ENCODE measurements at regions not wholly inside any gene's neighbourhood (a gene's known extent, or its start where the extent isn't known, plus 50 kb on each side); places are given as distances from the start of the nearest gene placed in this dataset.

GRCh38 chr14:37968664-37969240 lies 239.0 kb upstream of the SSTR1 start:
- H3K9me3 ChIP-seq (ENCODE audit: control insufficient read depth, insufficient read depth, low read depth, low read length): no peaks in the 10 kb centered on the region
- no peak overlapping the region for H3K4me3 ChIP-seq (ENCODE audit: low read depth, low read length)
- ChIA-PET POLR2A (interaction anchor here (0.7 kb wide), 1 partner anchor 570 kb away, joined by 3 read pairs; no protein-coding TSS in a partner anchor), CTCF (interaction anchor here (0.7 kb wide), 2 partner anchors 94 to 170 kb away, joined by 3 to 5 read pairs; no protein-coding TSS in a partner anchor)
- no peak overlapping the region for H3K27ac ChIP-seq (ENCODE audit: extremely low read depth, low read depth, low read length)
- H3K4me1 ChIP-seq (ENCODE audit: control insufficient read depth, insufficient read depth, low read length): no peaks in the 10 kb centered on the region
- H3K36me3 ChIP-seq (ENCODE audit: control insufficient read depth in 2 of 2, insufficient read depth in 1 of 2, low read length in 2 of 2): no peaks in the 10 kb centered on the region
- TF ChIP-seq ZNF133 (tag by site-specific recombination; IDR thresholded peaks at IDR 0.05): no peak
- TF ChIP-seq GLI2 (tag by site-specific recombination; IDR thresholded peaks at IDR 0.05; ENCODE audit: borderline replicate concordance, low read depth): no peak
- TF ChIP-seq ZXDB (tag by site-specific recombination; IDR thresholded peaks at IDR 0.05): no peak

- POLR2A ChIA-PET: interaction anchor here (0.7 kb wide), 1 partner anchor 570 kb away, joined by 3 read pairs; no protein-coding TSS in a partner anchor
- H3K36me3 ChIP-seq (ENCODE audit: control insufficient read depth in 2 of 2, insufficient read depth in 1 of 2, low read length in 2 of 2): no peaks in the 10 kb centered on the region
- CTCF ChIA-PET: interaction anchor here (0.7 kb wide), 2 partner anchors 95 to 169 kb away, joined by 3 to 5 read pairs; no protein-coding TSS in a partner anchor
These were observed 238.2 kb upstream of the SSTR1 start for GRCh38 chr14:37969511-37969979.

More at GRCh38 chr14:37969511-37969979, 238.2 kb upstream of the SSTR1 start:
- Histone ChIP-seq H3K27ac (ENCODE audit: extremely low read depth, low read depth, low read length) (no peak overlapping the region), H3K4me3 (ENCODE audit: low read depth, low read length) (no peak overlapping the region), H3K4me1 (ENCODE audit: control insufficient read depth, insufficient read depth, low read length) (no peaks in the 10 kb centered on the region), H3K9me3 (ENCODE audit: control insufficient read depth, insufficient read depth, low read depth, low read length) (no peaks in the 10 kb centered on the region)
- no peak for TF ChIP-seq PRDM2 (tag by site-specific recombination; IDR thresholded peaks at IDR 0.05; ENCODE audit: borderline replicate concordance)
- no peak for TF ChIP-seq MYNN (tag by site-specific recombination; IDR thresholded peaks at IDR 0.05; ENCODE audit: borderline replicate concordance)
- TF ChIP-seq ZNF654 (tag by site-specific recombination; IDR thresholded peaks at IDR 0.05; ENCODE audit: low read depth): no peak
- TF ChIP-seq, protein P1, sequence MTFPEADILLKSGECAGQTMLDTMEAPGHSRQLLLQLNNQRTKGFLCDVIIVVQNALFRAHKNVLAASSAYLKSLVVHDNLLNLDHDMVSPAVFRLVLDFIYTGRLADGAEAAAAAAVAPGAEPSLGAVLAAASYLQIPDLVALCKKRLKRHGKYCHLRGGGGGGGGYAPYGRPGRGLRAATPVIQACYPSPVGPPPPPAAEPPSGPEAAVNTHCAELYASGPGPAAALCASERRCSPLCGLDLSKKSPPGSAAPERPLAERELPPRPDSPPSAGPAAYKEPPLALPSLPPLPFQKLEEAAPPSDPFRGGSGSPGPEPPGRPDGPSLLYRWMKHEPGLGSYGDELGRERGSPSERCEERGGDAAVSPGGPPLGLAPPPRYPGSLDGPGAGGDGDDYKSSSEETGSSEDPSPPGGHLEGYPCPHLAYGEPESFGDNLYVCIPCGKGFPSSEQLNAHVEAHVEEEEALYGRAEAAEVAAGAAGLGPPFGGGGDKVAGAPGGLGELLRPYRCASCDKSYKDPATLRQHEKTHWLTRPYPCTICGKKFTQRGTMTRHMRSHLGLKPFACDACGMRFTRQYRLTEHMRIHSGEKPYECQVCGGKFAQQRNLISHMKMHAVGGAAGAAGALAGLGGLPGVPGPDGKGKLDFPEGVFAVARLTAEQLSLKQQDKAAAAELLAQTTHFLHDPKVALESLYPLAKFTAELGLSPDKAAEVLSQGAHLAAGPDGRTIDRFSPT (tag by site-specific recombination; IDR thresholded peaks at IDR 0.05): no peak
- 0 out of 2 replicates have a peak, but pooled peaks have one; percentile 14 for TF ChIP-seq SCRT2 (tag by site-specific recombination; IDR thresholded peaks at IDR 0.05)
- TF ChIP-seq GLI4 (tag by site-specific recombination; IDR thresholded peaks at IDR 0.05): no peak
- TF ChIP-seq ZNF777 (tag by site-specific recombination; IDR thresholded peaks at IDR 0.05; ENCODE audit: borderline replicate concordance): no peak
